Erythroblast (primary cell): ENCODE measurements at regions not wholly inside any gene's neighbourhood (a gene's known extent, or its start where the extent isn't known, plus 50 kb on each side); places are given as distances from the start of the nearest gene placed in this dataset.

ENCODE experiments used
- GATA1 ChIP-seq: IDR thresholded peaks from 2 replicates; pipeline ENCODE4 v1.6.1; 2011; ENCODE audit warnings: low read depth, mild to moderate bottlenecking, control low read depth, low read length, moderate library complexity
- POLR2A ChIP-seq: IDR thresholded peaks from 2 replicates; pipeline ENCODE4 v1.6.1; 2011; ENCODE audit warnings: mild to moderate bottlenecking, low read length

DNA sequence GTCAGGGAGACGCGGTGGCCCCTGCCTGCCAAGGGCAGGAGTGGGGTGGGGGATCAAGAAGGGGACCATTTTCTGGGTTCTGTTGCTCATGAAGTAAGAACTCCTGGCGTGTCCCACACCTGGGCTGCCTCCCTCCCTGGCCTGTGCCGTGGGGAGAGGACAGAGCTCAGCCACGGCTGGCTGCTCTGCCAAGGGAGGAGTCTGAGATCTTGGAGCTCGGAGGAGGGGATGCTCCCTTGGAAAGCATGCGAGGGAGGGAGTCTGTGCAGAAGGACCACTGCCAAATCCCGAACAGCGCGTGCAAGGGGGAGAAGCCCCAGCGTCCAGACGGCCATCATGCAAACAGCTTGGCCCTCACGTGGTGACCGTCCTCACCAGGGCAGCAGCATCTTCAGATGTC lies 64.2 kb upstream of the ZNF469 start:
- TF ChIP-seq POLR2A (no peak), GATA1 (no peak)
